Erythroblast (primary cell): ENCODE measurements at regions not wholly inside any gene's neighbourhood (a gene's known extent, or its start where the extent isn't known, plus 50 kb on each side); places are given as distances from the start of the nearest gene placed in this dataset.

Experiments
- GATA1 ChIP-seq: IDR thresholded peaks from 2 replicates; pipeline ENCODE4 v1.6.1; 2011; ENCODE audit warnings: low read depth, mild to moderate bottlenecking, control low read depth, low read length, moderate library complexity
- POLR2A ChIP-seq: IDR thresholded peaks from 2 replicates; pipeline ENCODE4 v1.6.1; 2011; ENCODE audit warnings: mild to moderate bottlenecking, low read length

- TF ChIP-seq POLR2A (no peak), GATA1 (no peak)
Observed at GRCh38 chr6:138564170-138564721, 65.0 kb upstream of the NHSL1 start.
